Hepatic stellate cell (primary cell): ENCODE measurements at regions not wholly inside any gene's neighbourhood (a gene's known extent, or its start where the extent isn't known, plus 50 kb on each side); places are given as distances from the start of the nearest gene placed in this dataset.
"Not testable (repeated sequence)": the region's sequence is repeated elsewhere in the genome, so short reads cannot be mapped to it uniquely, and the experiment has no call there.

ENCODE experiments used
- DNase-seq: peaks from one replicate; pipeline ENCODE4 v3.0.0; 2011; ENCODE audit warnings: low spot score

GRCh38 chrX:132302687-132303086, 83.4 kb upstream of the RAP2C start:
- not testable (repeated sequence) for DNase-seq

- no peak for DNase-seq
Measured at GRCh38 chrX:132294776-132295495, 75.7 kb upstream of the RAP2C start.

- no peak for DNase-seq
Measured at GRCh38 chrX:132294192-132294591, 74.9 kb upstream of the RAP2C start.

- DNase-seq: peak; percentile 38
Measured at GRCh38 chrX:132292793-132293192, 73.5 kb upstream of the RAP2C start.

GRCh38 chrX:132277953-132278614, 58.8 kb upstream of the RAP2C start:
- no peak for DNase-seq

- DNase-seq: no peak
Measured at GRCh38 chrX:132272826-132273225, 53.6 kb upstream of the RAP2C start.

- no peak for DNase-seq
Measured at GRCh38 chrX:132271311-132271778, 52.1 kb upstream of the RAP2C start.

- no peak for DNase-seq
Measured at GRCh38 chrX:132270699-132271098, 51.5 kb upstream of the RAP2C start.

- no peak for DNase-seq
Measured at GRCh38 chrX:132270021-132270420, 50.8 kb upstream of the RAP2C start.
